Transverse colon (tissue), 4 donors: ENCODE measurements at regions not wholly inside any gene's neighbourhood (a gene's known extent, or its start where the extent isn't known, plus 50 kb on each side); places are given as distances from the start of the nearest gene placed in this dataset.

Experiments used
- DNase-seq: peaks from one replicate; pipeline ENCODE4 v3.0.0-alpha.2; 2019
- H3K27ac ChIP-seq, 4 donors: fragments of 200-600 bp; sonication (generic); 2 replicates each; pipeline ENCODE4 v1.5.1; 2016 to 2018; ENCODE audit warnings: inconsistent platforms in 4 of 4
- H3K27me3 ChIP-seq: fragments of 200-600 bp; sonication (generic); 2 replicates; pipeline ENCODE4 v1.5.1; 2017; ENCODE audit warnings: inconsistent platforms
- H3K36me3 ChIP-seq, 4 donors: fragments of 200-600 bp; sonication (generic); 2 replicates each; pipeline ENCODE4 v1.5.1; 2017 to 2019; ENCODE audit warnings: inconsistent platforms in 4 of 4
- H3K4me1 ChIP-seq, 4 donors: fragments of 200-600 bp; sonication (generic); 2 replicates each; pipeline ENCODE4 v1.5.1; 2017 to 2020; ENCODE audit warnings: inconsistent platforms in 4 of 4
- H3K4me3 ChIP-seq, 4 donors: fragments of 200-600 bp; sonication (generic); 1 replicate in 1 of 4; 2 replicates in 3 of 4; pipeline versions ENCODE4 v1.5.1 to v1.6.1; 2017 to 2019; ENCODE audit warnings: inconsistent platforms in 4 of 4
- H3K9me3 ChIP-seq, 2 donors: fragments of 200-600 bp; sonication (generic); 2 replicates each; pipeline ENCODE4 v1.5.1; 2017 to 2019; ENCODE audit warnings: inconsistent platforms in 2 of 2
- EP300 ChIP-seq: sonication (generic); formaldehyde crosslinking; IDR thresholded peaks from one replicate; pipeline ENCODE4 v1.6.1; 2017; ENCODE audit warnings: antibody characterized with exemption, low read depth
- POLR2A ChIP-seq: fragments of 450-650 bp; IDR thresholded peaks from one replicate; pipeline ENCODE4 v1.6.1; 2016; ENCODE audit warnings: antibody characterized with exemption, mild to moderate bottlenecking, moderate library complexity
- POLR2AphosphoS5 ChIP-seq, 3 donors: sonication (generic); formaldehyde crosslinking; IDR thresholded peaks; one replicate each; pipeline ENCODE4 v1.6.1; 2016; ENCODE audit warnings: antibody characterized with exemption in 3 of 3
- WGBS, 2 donors: methylation state at CpG; one replicate each; pipeline ENCODE4 v1.1.5; 2018; ENCODE audit warnings: low coverage in 1 of 2; 5-methylcytosine and 5-hydroxymethylcytosine counted together
- in situ Hi-C, 4 donors: fragments of 200-750 bp; cut with MboI; loops; one replicate each; pipeline versions ENCODE4 v1.15.0 to v1.15.1; 2017; ENCODE audit warnings: low sequenced_read_pairs in 3 of 4, low pct_ligation_motif_present in 1 of 4, low pct_unique_long_range_greater_than_20kb in 1 of 4
- intact Hi-C: fragments of 100-400 bp; cut with DNase I; formaldehyde crosslinking; loops from one replicate; pipeline ENCODE4 v1.15.1; 2023; ENCODE audit warnings: low total_unique reads
- TF ChIP-seq, protein P1 (sequence below), 5 experiments: fragments of 200-600 bp in 3 of 5; fragments of 450-650 bp in 2 of 5; sonication (generic) in 3 of 5; IDR thresholded peaks; 1 replicate in 2 of 5; 2 replicates in 3 of 5; pipeline ENCODE4 v1.5.1; 2016 to 2017; ENCODE audit warnings: antibody characterized with exemption in 5 of 5, inconsistent platforms in 3 of 5, mild to moderate bottlenecking in 2 of 5, moderate library complexity in 1 of 5

DNA sequence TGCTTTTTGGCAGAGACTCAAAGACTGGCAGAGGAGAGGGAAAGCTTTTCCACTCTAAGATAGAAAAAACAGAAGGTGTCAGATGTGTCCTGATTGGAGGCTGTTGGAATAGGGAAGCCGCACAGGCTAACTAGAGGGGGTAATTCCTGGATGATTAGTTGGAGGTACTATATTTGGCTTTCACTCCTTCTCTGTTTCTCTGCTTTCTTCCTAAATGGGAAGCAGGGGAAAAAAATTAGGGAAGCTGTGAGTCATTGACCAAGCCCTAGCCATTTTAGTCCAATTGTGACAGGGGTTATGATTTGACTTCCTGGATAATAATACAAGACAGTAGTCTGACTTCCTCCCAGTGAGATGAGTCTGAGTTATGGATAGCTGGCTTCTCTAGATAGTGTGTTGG lies 475.2 kb upstream of the CELF2 start:
- in situ Hi-C loops (no loop called here), intact Hi-C loops (no loop called here)
- no peak overlapping the region for H3K4me3 ChIP-seq
- TF ChIP-seq, protein P1, sequence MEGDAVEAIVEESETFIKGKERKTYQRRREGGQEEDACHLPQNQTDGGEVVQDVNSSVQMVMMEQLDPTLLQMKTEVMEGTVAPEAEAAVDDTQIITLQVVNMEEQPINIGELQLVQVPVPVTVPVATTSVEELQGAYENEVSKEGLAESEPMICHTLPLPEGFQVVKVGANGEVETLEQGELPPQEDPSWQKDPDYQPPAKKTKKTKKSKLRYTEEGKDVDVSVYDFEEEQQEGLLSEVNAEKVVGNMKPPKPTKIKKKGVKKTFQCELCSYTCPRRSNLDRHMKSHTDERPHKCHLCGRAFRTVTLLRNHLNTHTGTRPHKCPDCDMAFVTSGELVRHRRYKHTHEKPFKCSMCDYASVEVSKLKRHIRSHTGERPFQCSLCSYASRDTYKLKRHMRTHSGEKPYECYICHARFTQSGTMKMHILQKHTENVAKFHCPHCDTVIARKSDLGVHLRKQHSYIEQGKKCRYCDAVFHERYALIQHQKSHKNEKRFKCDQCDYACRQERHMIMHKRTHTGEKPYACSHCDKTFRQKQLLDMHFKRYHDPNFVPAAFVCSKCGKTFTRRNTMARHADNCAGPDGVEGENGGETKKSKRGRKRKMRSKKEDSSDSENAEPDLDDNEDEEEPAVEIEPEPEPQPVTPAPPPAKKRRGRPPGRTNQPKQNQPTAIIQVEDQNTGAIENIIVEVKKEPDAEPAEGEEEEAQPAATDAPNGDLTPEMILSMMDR (IDR thresholded peaks at IDR 0.05) = no peak
- no peak for TF ChIP-seq POLR2A
- no peaks in the 10 kb centered on the region for H3K27me3 ChIP-seq
- no peak overlapping the region for H3K27ac ChIP-seq
- H3K36me3 ChIP-seq = no peaks in the 10 kb centered on the region
- WGBS, 2 donors = 71 to 83% methylated on average over 1 of the region's 1 CpG
- H3K4me1 ChIP-seq = peaks cover 0 to 4% (median 0%) of the 10 kb centered on the region in 4 donors
- no peak for DNase-seq
- no peaks in the 10 kb centered on the region for H3K9me3 ChIP-seq

DNA sequence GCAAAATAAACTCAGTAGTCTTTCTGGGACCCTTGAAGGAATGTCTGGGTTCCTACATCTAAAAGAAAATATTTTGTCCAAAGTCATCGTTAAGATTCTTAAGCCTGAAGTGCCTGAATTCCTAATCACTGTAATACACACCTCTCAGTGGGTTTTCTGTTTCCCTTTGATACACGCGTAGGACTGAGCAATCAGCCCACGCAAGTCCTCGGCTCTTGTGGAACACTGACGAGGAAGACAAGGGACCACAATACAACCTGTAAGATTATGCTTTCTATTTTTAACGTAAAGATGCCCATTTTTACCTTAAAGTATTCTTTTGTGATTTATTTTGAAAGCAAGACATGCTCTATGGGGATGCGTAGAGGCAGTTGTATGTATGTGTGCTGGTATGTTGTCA lies 472.8 kb upstream of the CELF2 start:
- intact Hi-C loops = no loop called here
- H3K4me1 ChIP-seq = peaks cover 0 to 4% (median 0%) of the 10 kb centered on the region in 4 donors
- no peak overlapping the region for H3K4me3 ChIP-seq
- DNase-seq = no peak
- no peaks in the 10 kb centered on the region for H3K9me3 ChIP-seq
- no peaks in the 10 kb centered on the region for H3K36me3 ChIP-seq
- H3K27ac ChIP-seq = no peak overlapping the region
- in situ Hi-C loops = no loop called here
- TF ChIP-seq POLR2AphosphoS5 (IDR thresholded peaks at IDR 0.05) = no peak
- no peaks in the 10 kb centered on the region for H3K27me3 ChIP-seq
- WGBS, 2 donors = 82 to 83% methylated on average over 8 of the region's 8 CpGs

DNA sequence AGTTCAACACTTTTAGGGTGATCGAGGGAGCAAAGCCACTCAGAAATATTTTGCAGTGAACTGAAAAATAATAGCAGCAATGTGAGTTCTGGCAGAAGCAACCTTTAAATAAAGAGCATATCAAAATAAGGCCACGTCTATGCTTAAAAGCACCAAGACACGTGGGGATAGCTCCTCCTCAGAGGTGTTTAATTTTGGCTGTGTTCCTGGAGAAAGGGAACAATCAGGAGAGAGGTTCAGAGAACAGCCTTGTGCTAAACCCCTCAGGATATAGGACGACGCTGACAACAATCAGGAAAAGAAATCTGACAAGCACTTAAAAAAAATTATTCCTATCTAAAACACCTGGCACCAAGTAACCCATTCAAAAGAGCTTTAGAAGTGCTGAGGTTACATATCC lies 471.9 kb upstream of the CELF2 start:
- TF ChIP-seq EP300 (no peak), POLR2A (no peak)
- H3K27me3 ChIP-seq = no peaks in the 10 kb centered on the region
- intact Hi-C loops = no loop called here
- DNase-seq = no peak
- H3K36me3 ChIP-seq = no peaks in the 10 kb centered on the region
- H3K27ac ChIP-seq = no peak overlapping the region
- in situ Hi-C loops = no loop called here
- no peak overlapping the region for H3K4me3 ChIP-seq
- 32 to 52% methylated on average over 2 to 5 of the region's 5 CpGs for WGBS, 2 donors
- no peaks in the 10 kb centered on the region for H3K9me3 ChIP-seq
- H3K4me1 ChIP-seq = peaks cover 0 to 4% (median 0%) of the 10 kb centered on the region in 4 donors

DNA sequence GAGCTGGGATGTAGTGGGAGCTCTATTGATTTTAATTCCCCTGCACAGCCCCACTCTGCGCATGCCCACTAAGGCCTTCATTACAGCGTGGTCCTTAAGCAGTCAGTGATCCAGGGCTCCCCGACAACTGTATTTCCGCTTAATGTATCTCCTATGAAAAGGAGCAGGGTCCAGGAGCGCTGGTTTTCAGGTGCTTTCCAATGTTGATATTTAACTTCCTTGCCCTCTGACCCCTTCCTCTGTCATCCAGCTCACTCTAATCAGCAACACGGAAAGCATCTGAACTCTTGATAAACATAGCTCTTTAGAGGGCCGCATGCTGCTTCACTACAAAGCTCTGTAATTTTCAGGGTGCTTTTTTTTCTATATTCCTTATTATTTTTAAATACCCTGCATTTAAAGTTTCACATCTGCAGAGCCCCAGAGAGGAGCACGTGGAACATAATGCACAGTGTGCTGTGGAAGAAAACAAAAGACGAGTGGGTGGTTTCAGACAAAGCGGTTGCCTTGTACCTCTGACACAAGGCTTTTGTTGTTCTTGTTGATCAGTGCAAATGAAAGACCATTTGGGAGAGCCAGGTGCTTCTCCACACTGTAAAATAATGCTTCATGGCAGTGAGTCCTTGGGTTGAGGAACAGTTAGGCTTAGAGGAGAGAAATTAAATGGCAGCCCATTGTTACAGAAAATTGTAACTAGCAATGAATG lies 465.9 kb upstream of the CELF2 start:
- 83 to 90% methylated on average over 3 to 10 of the region's 10 CpGs for WGBS, 2 donors
- no peak for TF ChIP-seq EP300
- no peak for TF ChIP-seq POLR2A
- TF ChIP-seq, protein P1 (IDR thresholded peaks at IDR 0.05) = no peak
- no peak for TF ChIP-seq POLR2AphosphoS5 (IDR thresholded peaks at IDR 0.05)
- Histone ChIP-seq H3K9me3 (no peaks in the 10 kb centered on the region), H3K4me1 (no peaks in the 10 kb centered on the region), H3K27me3 (no peaks in the 10 kb centered on the region), H3K4me3 (no peak overlapping the region), H3K27ac (no peak overlapping the region), H3K36me3 (no peaks in the 10 kb centered on the region)
- no peak for DNase-seq
- in situ Hi-C loops = no loop called here
- intact Hi-C loops = no loop called here

DNA sequence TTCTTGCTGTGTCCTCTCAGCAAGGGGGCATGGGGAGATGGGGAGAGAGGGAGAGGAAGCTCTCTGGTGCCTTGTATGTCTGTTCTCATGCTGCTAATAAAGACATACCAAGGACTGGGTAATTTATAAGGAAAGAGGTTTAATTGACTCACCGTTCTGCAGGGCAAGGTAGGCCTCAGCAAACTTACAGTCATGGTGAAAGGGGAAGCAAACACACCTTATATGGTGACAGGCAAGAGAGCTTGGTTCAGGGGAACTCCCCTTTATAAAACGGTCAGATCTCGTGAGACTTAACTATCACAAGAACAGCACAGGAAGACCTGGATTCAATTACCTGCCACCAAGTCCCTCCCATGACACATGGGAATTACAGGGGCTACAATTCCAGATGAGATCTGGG lies 464.7 kb upstream of the CELF2 start:
- in situ Hi-C loops = no loop called here
- Histone ChIP-seq H3K4me3 (no peak overlapping the region), H3K27ac (no peak overlapping the region), H3K9me3 (no peaks in the 10 kb centered on the region), H3K4me1 (no peaks in the 10 kb centered on the region), H3K36me3 (no peaks in the 10 kb centered on the region), H3K27me3 (no peaks in the 10 kb centered on the region)
- intact Hi-C loops = no loop called here
- DNase-seq = no peak
- no peak for TF ChIP-seq POLR2A
- TF ChIP-seq, protein P1 (IDR thresholded peaks at IDR 0.05) = no peak
- no peak for TF ChIP-seq POLR2AphosphoS5 (IDR thresholded peaks at IDR 0.05)
- TF ChIP-seq EP300 = no peak
- 58 to 80% methylated on average over 1 to 3 of the region's 3 CpGs for WGBS, 2 donors
